Activated CD4-positive, alpha-beta T cell treated with anti-CD3 and anti-CD28 coated beads, Interleukin-2, amount 10 ng/mL, durations not matched to agents 24 days and 14 days (primary cell): ENCODE measurements at regions not wholly inside any gene's neighbourhood (a gene's known extent, or its start where the extent isn't known, plus 50 kb on each side); places are given as distances from the start of the nearest gene placed in this dataset.

Experiments
- DNase-seq: peaks from one replicate; pipeline ENCODE4 v3.0.0; 2022
- H3K27ac Mint-ChIP-seq: one replicate; pipeline ENCODE4 v1.8.0; 2022; ENCODE audit warnings: mild to moderate bottlenecking, mixed read lengths
- H3K27me3 Mint-ChIP-seq: one replicate; pipeline ENCODE4 v1.8.0; 2022; ENCODE audit warnings: mixed read lengths
- H3K36me3 Mint-ChIP-seq: one replicate; pipeline ENCODE4 v1.8.0; 2022; ENCODE audit warnings: low read depth, mild to moderate bottlenecking, mixed read lengths
- H3K4me1 Mint-ChIP-seq: one replicate; pipeline ENCODE4 v1.8.0; 2021; ENCODE audit warnings: mixed read lengths
- H3K4me3 Mint-ChIP-seq: one replicate; pipeline ENCODE4 v1.8.0; 2022; ENCODE audit warnings: mild to moderate bottlenecking, moderate library complexity, mixed read lengths
- H3K9me3 Mint-ChIP-seq: one replicate; pipeline ENCODE4 v1.8.0; 2021; ENCODE audit warnings: mixed read lengths
- intact Hi-C: fragments of 100-400 bp; cut with micrococcal nuclease; formaldehyde crosslinking; loops from one replicate; pipeline ENCODE4 v1.15.1; 2023

GRCh38 chr13:81639984-81640582, 1299.2 kb upstream of the SPRY2 start:
- intact Hi-C loops = no loop called here
- no peak overlapping the region for H3K27ac Mint-ChIP-seq
- no peaks in the 10 kb centered on the region for H3K4me1 Mint-ChIP-seq
- H3K9me3 Mint-ChIP-seq = peaks cover 3% of the 10 kb centered on the region
- no peak for DNase-seq
- no peaks in the 10 kb centered on the region for H3K27me3 Mint-ChIP-seq
- H3K36me3 Mint-ChIP-seq = no peaks in the 10 kb centered on the region
- H3K4me3 Mint-ChIP-seq = no peak overlapping the region

GRCh38 chr13:81637457-81637856, 1296.5 kb upstream of the SPRY2 start:
- Mint-ChIP-seq H3K27me3 (no peaks in the 10 kb centered on the region), H3K4me3 (no peak overlapping the region), H3K36me3 (no peaks in the 10 kb centered on the region), H3K9me3 (peaks cover 3% of the 10 kb centered on the region), H3K4me1 (no peaks in the 10 kb centered on the region), H3K27ac (no peak overlapping the region)
- intact Hi-C loops = no loop called here
- DNase-seq = no peak

GRCh38 chr13:81636120-81636519, 1295.2 kb upstream of the SPRY2 start:
- no peaks in the 10 kb centered on the region for H3K27me3 Mint-ChIP-seq
- H3K9me3 Mint-ChIP-seq = peaks cover 3% of the 10 kb centered on the region
- H3K36me3 Mint-ChIP-seq = no peaks in the 10 kb centered on the region
- no peak for DNase-seq
- intact Hi-C loops = no loop called here
- H3K27ac Mint-ChIP-seq = no peak overlapping the region
- no peaks in the 10 kb centered on the region for H3K4me1 Mint-ChIP-seq
- no peak overlapping the region for H3K4me3 Mint-ChIP-seq

- H3K9me3 Mint-ChIP-seq = no peaks in the 10 kb centered on the region
- no peak for DNase-seq
- H3K4me3 Mint-ChIP-seq = no peak overlapping the region
- no peaks in the 10 kb centered on the region for H3K4me1 Mint-ChIP-seq
- no peak overlapping the region for H3K27ac Mint-ChIP-seq
- no peaks in the 10 kb centered on the region for H3K36me3 Mint-ChIP-seq
- no peaks in the 10 kb centered on the region for H3K27me3 Mint-ChIP-seq
- intact Hi-C loops = no loop called here
Measured at GRCh38 chr13:81615031-81615430, 1274.1 kb upstream of the SPRY2 start.

- no peak overlapping the region for H3K4me3 Mint-ChIP-seq
- no peaks in the 10 kb centered on the region for H3K27me3 Mint-ChIP-seq
- no peak overlapping the region for H3K27ac Mint-ChIP-seq
- intact Hi-C loops = no loop called here
- no peaks in the 10 kb centered on the region for H3K4me1 Mint-ChIP-seq
- no peaks in the 10 kb centered on the region for H3K36me3 Mint-ChIP-seq
- no peak for DNase-seq
- peaks cover 3% of the 10 kb centered on the region for H3K9me3 Mint-ChIP-seq
Measured at GRCh38 chr13:81610644-81611043, 1269.7 kb upstream of the SPRY2 start.

- Mint-ChIP-seq H3K9me3 (peaks cover 3% of the 10 kb centered on the region), H3K27me3 (no peaks in the 10 kb centered on the region), H3K27ac (no peak overlapping the region), H3K4me1 (no peaks in the 10 kb centered on the region), H3K4me3 (no peak overlapping the region), H3K36me3 (no peaks in the 10 kb centered on the region)
- DNase-seq = no peak
- intact Hi-C loops = no loop called here
Measured at GRCh38 chr13:81609335-81609734, 1268.4 kb upstream of the SPRY2 start.

GRCh38 chr13:81606074-81606473, 1265.1 kb upstream of the SPRY2 start:
- Mint-ChIP-seq H3K4me3 (no peak overlapping the region), H3K4me1 (no peaks in the 10 kb centered on the region), H3K27me3 (no peaks in the 10 kb centered on the region), H3K27ac (no peak overlapping the region), H3K36me3 (no peaks in the 10 kb centered on the region), H3K9me3 (peaks cover 6% of the 10 kb centered on the region)
- DNase-seq = no peak
- intact Hi-C loops = no loop called here

GRCh38 chr13:81602241-81602640, 1261.3 kb upstream of the SPRY2 start:
- no peaks in the 10 kb centered on the region for H3K4me1 Mint-ChIP-seq
- no peak overlapping the region for H3K4me3 Mint-ChIP-seq
- peaks cover 3% of the 10 kb centered on the region for H3K9me3 Mint-ChIP-seq
- no peak for DNase-seq
- no peak overlapping the region for H3K27ac Mint-ChIP-seq
- H3K27me3 Mint-ChIP-seq = no peaks in the 10 kb centered on the region
- H3K36me3 Mint-ChIP-seq = no peaks in the 10 kb centered on the region
- intact Hi-C loops = no loop called here

GRCh38 chr13:81597101-81597500, 1256.2 kb upstream of the SPRY2 start:
- no peaks in the 10 kb centered on the region for H3K36me3 Mint-ChIP-seq
- no peak overlapping the region for H3K4me3 Mint-ChIP-seq

GRCh38 chr13:81596224-81596753, 1255.4 kb upstream of the SPRY2 start:
- no peak overlapping the region for H3K27ac Mint-ChIP-seq
- intact Hi-C loops = no loop called here

More at GRCh38 chr13:81597101-81597500, 1256.2 kb upstream of the SPRY2 start:
- Mint-ChIP-seq H3K27me3 (no peaks in the 10 kb centered on the region), H3K4me1 (no peaks in the 10 kb centered on the region), H3K27ac (no peak overlapping the region), H3K9me3 (peaks cover 3% of the 10 kb centered on the region)
- intact Hi-C loops = no loop called here
- no peak for DNase-seq

GRCh38 chr13:81591528-81592220, 1250.7 kb upstream of the SPRY2 start:
- Mint-ChIP-seq H3K4me1 (no peaks in the 10 kb centered on the region), H3K27me3 (no peaks in the 10 kb centered on the region), H3K9me3 (peaks cover 3% of the 10 kb centered on the region), H3K27ac (no peak overlapping the region), H3K4me3 (no peak overlapping the region), H3K36me3 (no peaks in the 10 kb centered on the region)
- intact Hi-C loops = no loop called here
- DNase-seq = no peak

More at GRCh38 chr13:81596224-81596753, 1255.4 kb upstream of the SPRY2 start:
- Mint-ChIP-seq H3K9me3 (no peaks in the 10 kb centered on the region), H3K4me3 (no peak overlapping the region), H3K27me3 (no peaks in the 10 kb centered on the region), H3K4me1 (no peaks in the 10 kb centered on the region), H3K36me3 (no peaks in the 10 kb centered on the region)
- no peak for DNase-seq

GRCh38 chr13:81582381-81582780, 1241.5 kb upstream of the SPRY2 start:
- H3K27ac Mint-ChIP-seq = no peak overlapping the region
- H3K36me3 Mint-ChIP-seq = no peaks in the 10 kb centered on the region
- DNase-seq = no peak
- H3K4me3 Mint-ChIP-seq = no peak overlapping the region
- H3K9me3 Mint-ChIP-seq = peaks cover 9% of the 10 kb centered on the region
- no peaks in the 10 kb centered on the region for H3K27me3 Mint-ChIP-seq
- intact Hi-C loops = no loop called here
- H3K4me1 Mint-ChIP-seq = no peaks in the 10 kb centered on the region

- Mint-ChIP-seq H3K9me3 (peaks cover 9% of the 10 kb centered on the region), H3K4me1 (no peaks in the 10 kb centered on the region), H3K4me3 (no peak overlapping the region), H3K27ac (no peak overlapping the region), H3K36me3 (no peaks in the 10 kb centered on the region), H3K27me3 (no peaks in the 10 kb centered on the region)
- intact Hi-C loops = no loop called here
- no peak for DNase-seq
Measured at GRCh38 chr13:81577601-81578195, 1236.8 kb upstream of the SPRY2 start.

GRCh38 chr13:81568824-81569223, 1227.9 kb upstream of the SPRY2 start:
- Mint-ChIP-seq H3K27me3 (no peaks in the 10 kb centered on the region), H3K9me3 (peaks cover 7% of the 10 kb centered on the region), H3K4me3 (no peak overlapping the region), H3K36me3 (no peaks in the 10 kb centered on the region), H3K27ac (no peak overlapping the region), H3K4me1 (no peaks in the 10 kb centered on the region)
- intact Hi-C loops = no loop called here
- DNase-seq = no peak
